Osteoblast (primary cell): ENCODE measurements at regions not wholly inside any gene's neighbourhood (a gene's known extent, or its start where the extent isn't known, plus 50 kb on each side); places are given as distances from the start of the nearest gene placed in this dataset.

ENCODE experiments used
- DNase-seq: peaks from one replicate; pipeline ENCODE4 v3.0.0; 2011; ENCODE audit warnings: low spot score, mixed read lengths; ENCODE audit not compliant: insufficient read length; ENCODE audit errors: missing footprints
- H2AFZ ChIP-seq: 2 replicates; pipeline ENCODE4 v1.6.0; 2011; ENCODE audit warnings: mild to moderate bottlenecking, low read length
- H3K27ac ChIP-seq: 2 replicates; pipeline ENCODE4 v1.5.1; 2011; ENCODE audit warnings: mild to moderate bottlenecking, low read depth, low read length, moderate library complexity
- H3K27me3 ChIP-seq: 2 replicates; pipeline ENCODE4 v1.6.0; 2012; ENCODE audit warnings: mild to moderate bottlenecking, control low read depth, inconsistent platforms, low read length, moderate library complexity; ENCODE audit not compliant: insufficient read depth
- H3K36me3 ChIP-seq: 2 replicates; pipeline ENCODE4 v1.5.1; 2011; ENCODE audit warnings: mild to moderate bottlenecking, low read length, control low read depth, moderate library complexity; ENCODE audit not compliant: insufficient read depth
- H3K4me1 ChIP-seq: 2 replicates; pipeline ENCODE4 v1.5.1; 2011; ENCODE audit warnings: mild to moderate bottlenecking, low read length, control low read depth, moderate library complexity; ENCODE audit not compliant: insufficient read depth
- H3K4me2 ChIP-seq: 2 replicates; pipeline ENCODE4 v1.6.0; 2011; ENCODE audit warnings: mild to moderate bottlenecking, low read length; ENCODE audit not compliant: insufficient read depth
- H3K4me3 ChIP-seq: fragments of 200-600 bp; sonication (generic); 3 replicates; pipeline ENCODE4 v1.5.1; 2012; ENCODE audit warnings: mild to moderate bottlenecking, low read length, inconsistent platforms; ENCODE audit not compliant: insufficient read depth
- H3K79me2 ChIP-seq: 2 replicates; pipeline ENCODE4 v1.6.0; 2012; ENCODE audit warnings: mild to moderate bottlenecking, low read length, control low read depth, inconsistent platforms; ENCODE audit not compliant: insufficient read depth
- H3K9me3 ChIP-seq: 2 replicates; pipeline ENCODE4 v1.5.1; 2011; ENCODE audit warnings: low read depth, low read length, control low read depth
- H4K20me1 ChIP-seq: 2 replicates; pipeline ENCODE4 v1.6.0; 2012; ENCODE audit warnings: mild to moderate bottlenecking, low read length, control low read depth; ENCODE audit not compliant: insufficient read depth
- CTCF ChIP-seq: IDR thresholded peaks from 2 replicates; pipeline ENCODE4 v1.5.1; 2011; ENCODE audit warnings: mild to moderate bottlenecking, low read depth, low read length, moderate library complexity; ENCODE audit errors: extremely low read depth

DNA sequence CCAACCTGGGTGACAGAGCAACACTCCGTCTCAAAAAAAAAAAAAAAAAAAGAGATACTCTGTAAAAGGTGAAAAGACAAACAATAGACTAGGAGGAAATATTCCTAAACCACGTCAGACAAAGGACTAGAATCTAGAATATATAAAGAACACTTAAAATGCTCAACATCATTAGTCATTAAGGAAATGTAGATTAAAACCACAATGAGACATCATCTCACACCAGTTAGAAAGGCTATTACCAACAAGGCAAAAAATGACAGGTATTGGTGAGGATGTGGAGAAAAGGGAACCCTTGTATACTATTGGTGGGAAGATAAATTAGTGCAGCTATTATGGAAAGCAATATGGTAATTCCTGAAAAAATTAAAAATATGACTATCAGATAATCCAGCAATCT is 903.1 kb upstream of the SOX9 start:
- Histone ChIP-seq H2AFZ (no peak overlapping the region), H3K4me2 (no peak overlapping the region), H3K27me3 (no peaks in the 10 kb centered on the region), H3K36me3 (no peaks in the 10 kb centered on the region), H3K9me3 (no peaks in the 10 kb centered on the region), H4K20me1 (no peaks in the 10 kb centered on the region), H3K79me2 (no peaks in the 10 kb centered on the region), H3K27ac (no peak overlapping the region), H3K4me1 (no peaks in the 10 kb centered on the region), H3K4me3 (no peak overlapping the region)
- no peak for TF ChIP-seq CTCF
- DNase-seq: no peak

DNA sequence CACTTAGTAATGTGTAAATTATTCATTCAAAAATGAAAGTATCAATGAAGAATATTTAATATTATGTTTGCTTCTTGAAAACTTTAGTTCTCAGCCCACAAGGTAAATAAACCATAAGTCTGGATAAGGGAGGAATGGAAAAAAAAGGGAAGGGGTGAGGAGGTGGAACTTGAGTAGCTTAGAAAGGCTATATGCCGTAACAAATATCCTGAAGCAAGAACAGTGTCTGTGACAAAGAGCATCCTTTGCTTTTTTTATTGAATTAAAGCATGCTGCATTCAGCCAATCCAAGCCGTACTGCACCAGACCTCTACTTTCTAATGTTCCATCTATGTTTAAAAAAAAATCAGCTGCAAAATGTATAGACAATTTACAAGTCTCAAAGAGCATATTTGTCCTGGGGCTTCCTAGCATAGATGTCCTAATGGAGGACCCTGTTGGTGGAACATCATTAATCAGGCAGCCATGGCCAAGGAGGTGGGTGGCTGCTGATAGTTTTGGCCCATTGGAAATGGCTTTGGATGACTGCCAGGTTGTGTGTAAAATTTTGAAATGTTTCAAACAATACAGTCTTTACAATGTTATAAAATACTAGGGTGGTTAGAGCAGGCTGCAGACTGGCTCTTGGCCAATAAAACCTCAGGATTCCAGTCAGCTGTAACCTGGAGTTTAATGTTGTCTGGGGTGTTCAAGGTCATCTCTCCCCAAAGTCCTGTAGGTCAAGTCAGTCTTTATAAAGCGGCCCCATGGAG is 895.8 kb upstream of the SOX9 start:
- no peaks in the 10 kb centered on the region for H4K20me1 ChIP-seq
- no peak overlapping the region for H3K4me2 ChIP-seq
- no peaks in the 10 kb centered on the region for H3K36me3 ChIP-seq
- no peak overlapping the region for H3K27ac ChIP-seq
- DNase-seq: no peak
- H3K27me3 ChIP-seq: no peaks in the 10 kb centered on the region
- H3K9me3 ChIP-seq: no peaks in the 10 kb centered on the region
- no peaks in the 10 kb centered on the region for H3K79me2 ChIP-seq
- H3K4me3 ChIP-seq: no peak overlapping the region
- TF ChIP-seq CTCF: no peak
- H2AFZ ChIP-seq: no peak overlapping the region
- no peaks in the 10 kb centered on the region for H3K4me1 ChIP-seq

- TF ChIP-seq CTCF: no peak
- no peaks in the 10 kb centered on the region for H3K9me3 ChIP-seq
- no peak overlapping the region for H3K4me2 ChIP-seq
- no peak overlapping the region for H3K4me3 ChIP-seq
- no peaks in the 10 kb centered on the region for H4K20me1 ChIP-seq
- no peaks in the 10 kb centered on the region for H3K4me1 ChIP-seq
- H3K27me3 ChIP-seq: no peaks in the 10 kb centered on the region
- no peaks in the 10 kb centered on the region for H3K36me3 ChIP-seq
- DNase-seq: no peak
- H3K79me2 ChIP-seq: no peaks in the 10 kb centered on the region
- no peak overlapping the region for H3K27ac ChIP-seq
- H2AFZ ChIP-seq: no peak overlapping the region
Observed at GRCh38 chr17:71227841-71228240, 893.0 kb upstream of the SOX9 start.

GRCh38 chr17:71229070-71229469 is 891.8 kb upstream of the SOX9 start:
- Histone ChIP-seq H3K4me3 (no peak overlapping the region), H2AFZ (no peak overlapping the region), H3K79me2 (no peaks in the 10 kb centered on the region), H3K36me3 (no peaks in the 10 kb centered on the region), H3K4me2 (no peak overlapping the region), H3K4me1 (no peaks in the 10 kb centered on the region), H3K27ac (no peak overlapping the region), H3K27me3 (no peaks in the 10 kb centered on the region), H4K20me1 (no peaks in the 10 kb centered on the region), H3K9me3 (no peaks in the 10 kb centered on the region)
- no peak for TF ChIP-seq CTCF
- DNase-seq: no peak
